ENCODE measurements at regions not wholly inside any gene's neighbourhood (a gene's known extent, or its start where the extent isn't known, plus 50 kb on each side); places are given as distances from the start of the nearest gene placed in this dataset.

DNA sequence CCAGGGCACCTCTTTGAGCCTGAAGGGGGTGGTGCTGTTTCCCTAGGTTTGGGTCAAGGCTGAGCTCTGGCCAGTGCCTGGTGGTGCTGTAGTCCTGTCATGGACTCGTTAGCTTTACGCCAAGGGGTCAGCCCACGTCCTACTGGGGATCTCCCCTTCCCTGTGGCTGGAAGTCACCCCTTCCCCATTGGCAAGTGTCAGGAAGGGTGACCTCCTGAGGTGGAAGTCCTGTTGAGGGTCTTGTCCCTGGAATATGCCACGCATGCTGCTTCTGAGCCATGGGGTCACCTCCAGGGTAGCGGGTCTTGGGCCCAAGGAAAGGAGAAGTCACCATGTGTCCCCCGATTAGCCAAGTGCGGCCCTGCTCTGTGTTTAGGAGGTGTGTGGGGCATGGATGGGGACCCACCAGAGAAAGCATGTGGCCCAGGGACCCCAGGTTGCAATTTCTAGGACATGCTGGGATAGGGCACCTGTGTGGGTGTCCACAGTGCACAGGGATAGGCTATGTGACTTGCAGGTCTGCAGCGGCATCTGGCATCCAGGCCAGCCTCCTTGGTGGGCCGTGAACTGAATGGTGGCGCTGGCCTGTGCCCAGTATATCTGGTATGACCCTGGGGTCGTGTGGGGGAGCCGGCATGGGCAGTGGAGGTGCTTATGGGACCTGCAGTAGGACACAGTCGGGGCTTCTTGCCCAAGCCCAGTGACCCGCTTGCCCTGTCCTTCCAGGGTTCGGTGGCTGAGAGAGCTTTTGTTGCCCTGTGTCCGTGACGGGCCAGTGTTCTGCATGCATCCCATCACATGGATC lies 226.7 kb downstream of the SNRPN start:
- TF ChIP-seq, protein P1, sequence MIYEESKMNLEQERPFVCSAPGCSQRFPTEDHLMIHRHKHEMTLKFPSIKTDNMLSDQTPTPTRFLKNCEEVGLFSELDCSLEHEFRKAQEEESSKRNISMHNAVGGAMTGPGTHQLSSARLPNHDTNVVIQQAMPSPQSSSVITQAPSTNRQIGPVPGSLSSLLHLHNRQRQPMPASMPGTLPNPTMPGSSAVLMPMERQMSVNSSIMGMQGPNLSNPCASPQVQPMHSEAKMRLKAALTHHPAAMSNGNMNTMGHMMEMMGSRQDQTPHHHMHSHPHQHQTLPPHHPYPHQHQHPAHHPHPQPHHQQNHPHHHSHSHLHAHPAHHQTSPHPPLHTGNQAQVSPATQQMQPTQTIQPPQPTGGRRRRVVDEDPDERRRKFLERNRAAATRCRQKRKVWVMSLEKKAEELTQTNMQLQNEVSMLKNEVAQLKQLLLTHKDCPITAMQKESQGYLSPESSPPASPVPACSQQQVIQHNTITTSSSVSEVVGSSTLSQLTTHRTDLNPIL (CRISPR knock-in tag; IDR thresholded peaks at IDR 0.05; ENCODE audit: low read depth), result no peak
- TF ChIP-seq ZNF565 (CRISPR knock-in tag; conservative IDR thresholded peaks at IDR 0.05; ENCODE audit: low read depth) (no peak), TCF4 (CRISPR knock-in tag; IDR thresholded peaks at IDR 0.05; ENCODE audit: borderline replicate concordance) (no peak), GLIS3 (CRISPR knock-in tag; IDR thresholded peaks at IDR 0.05) (no peak), ZNF70 (CRISPR knock-in tag; IDR thresholded peaks at IDR 0.05) (no peak), ZNF8 (CRISPR knock-in tag; IDR thresholded peaks at IDR 0.05) (no peak), RARB (CRISPR knock-in tag; IDR thresholded peaks at IDR 0.05) (no peak), ZFP3 (CRISPR knock-in tag; IDR thresholded peaks at IDR 0.05) (no peak), PPARA (CRISPR knock-in tag; IDR thresholded peaks at IDR 0.05; ENCODE audit: borderline replicate concordance) (no peak), ISL1 (CRISPR knock-in tag; IDR thresholded peaks at IDR 0.05) (no peak), BACH2 (CRISPR knock-in tag; IDR thresholded peaks at IDR 0.05; ENCODE audit: borderline replicate concordance) (no peak), TOX (CRISPR knock-in tag; IDR thresholded peaks at IDR 0.05; ENCODE audit: borderline replicate concordance) (no peak), ZFP30 (CRISPR knock-in tag; IDR thresholded peaks at IDR 0.05) (no peak)
- TF ChIP-seq, protein P2, sequence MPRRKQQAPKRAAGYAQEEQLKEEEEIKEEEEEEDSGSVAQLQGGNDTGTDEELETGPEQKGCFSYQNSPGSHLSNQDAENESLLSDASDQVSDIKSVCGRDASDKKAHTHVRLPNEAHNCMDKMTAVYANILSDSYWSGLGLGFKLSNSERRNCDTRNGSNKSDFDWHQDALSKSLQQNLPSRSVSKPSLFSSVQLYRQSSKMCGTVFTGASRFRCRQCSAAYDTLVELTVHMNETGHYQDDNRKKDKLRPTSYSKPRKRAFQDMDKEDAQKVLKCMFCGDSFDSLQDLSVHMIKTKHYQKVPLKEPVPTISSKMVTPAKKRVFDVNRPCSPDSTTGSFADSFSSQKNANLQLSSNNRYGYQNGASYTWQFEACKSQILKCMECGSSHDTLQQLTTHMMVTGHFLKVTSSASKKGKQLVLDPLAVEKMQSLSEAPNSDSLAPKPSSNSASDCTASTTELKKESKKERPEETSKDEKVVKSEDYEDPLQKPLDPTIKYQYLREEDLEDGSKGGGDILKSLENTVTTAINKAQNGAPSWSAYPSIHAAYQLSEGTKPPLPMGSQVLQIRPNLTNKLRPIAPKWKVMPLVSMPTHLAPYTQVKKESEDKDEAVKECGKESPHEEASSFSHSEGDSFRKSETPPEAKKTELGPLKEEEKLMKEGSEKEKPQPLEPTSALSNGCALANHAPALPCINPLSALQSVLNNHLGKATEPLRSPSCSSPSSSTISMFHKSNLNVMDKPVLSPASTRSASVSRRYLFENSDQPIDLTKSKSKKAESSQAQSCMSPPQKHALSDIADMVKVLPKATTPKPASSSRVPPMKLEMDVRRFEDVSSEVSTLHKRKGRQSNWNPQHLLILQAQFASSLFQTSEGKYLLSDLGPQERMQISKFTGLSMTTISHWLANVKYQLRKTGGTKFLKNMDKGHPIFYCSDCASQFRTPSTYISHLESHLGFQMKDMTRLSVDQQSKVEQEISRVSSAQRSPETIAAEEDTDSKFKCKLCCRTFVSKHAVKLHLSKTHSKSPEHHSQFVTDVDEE (CRISPR knock-in tag; IDR thresholded peaks at IDR 0.05), result no peak
- TF ChIP-seq, protein P3, sequence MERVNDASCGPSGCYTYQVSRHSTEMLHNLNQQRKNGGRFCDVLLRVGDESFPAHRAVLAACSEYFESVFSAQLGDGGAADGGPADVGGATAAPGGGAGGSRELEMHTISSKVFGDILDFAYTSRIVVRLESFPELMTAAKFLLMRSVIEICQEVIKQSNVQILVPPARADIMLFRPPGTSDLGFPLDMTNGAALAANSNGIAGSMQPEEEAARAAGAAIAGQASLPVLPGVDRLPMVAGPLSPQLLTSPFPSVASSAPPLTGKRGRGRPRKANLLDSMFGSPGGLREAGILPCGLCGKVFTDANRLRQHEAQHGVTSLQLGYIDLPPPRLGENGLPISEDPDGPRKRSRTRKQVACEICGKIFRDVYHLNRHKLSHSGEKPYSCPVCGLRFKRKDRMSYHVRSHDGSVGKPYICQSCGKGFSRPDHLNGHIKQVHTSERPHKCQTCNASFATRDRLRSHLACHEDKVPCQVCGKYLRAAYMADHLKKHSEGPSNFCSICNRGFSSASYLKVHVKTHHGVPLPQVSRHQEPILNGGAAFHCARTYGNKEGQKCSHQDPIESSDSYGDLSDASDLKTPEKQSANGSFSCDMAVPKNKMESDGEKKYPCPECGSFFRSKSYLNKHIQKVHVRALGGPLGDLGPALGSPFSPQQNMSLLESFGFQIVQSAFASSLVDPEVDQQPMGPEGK (CRISPR knock-in tag; IDR thresholded peaks at IDR 0.05; ENCODE audit: borderline replicate concordance), result no peak
- TF ChIP-seq, protein P4, sequence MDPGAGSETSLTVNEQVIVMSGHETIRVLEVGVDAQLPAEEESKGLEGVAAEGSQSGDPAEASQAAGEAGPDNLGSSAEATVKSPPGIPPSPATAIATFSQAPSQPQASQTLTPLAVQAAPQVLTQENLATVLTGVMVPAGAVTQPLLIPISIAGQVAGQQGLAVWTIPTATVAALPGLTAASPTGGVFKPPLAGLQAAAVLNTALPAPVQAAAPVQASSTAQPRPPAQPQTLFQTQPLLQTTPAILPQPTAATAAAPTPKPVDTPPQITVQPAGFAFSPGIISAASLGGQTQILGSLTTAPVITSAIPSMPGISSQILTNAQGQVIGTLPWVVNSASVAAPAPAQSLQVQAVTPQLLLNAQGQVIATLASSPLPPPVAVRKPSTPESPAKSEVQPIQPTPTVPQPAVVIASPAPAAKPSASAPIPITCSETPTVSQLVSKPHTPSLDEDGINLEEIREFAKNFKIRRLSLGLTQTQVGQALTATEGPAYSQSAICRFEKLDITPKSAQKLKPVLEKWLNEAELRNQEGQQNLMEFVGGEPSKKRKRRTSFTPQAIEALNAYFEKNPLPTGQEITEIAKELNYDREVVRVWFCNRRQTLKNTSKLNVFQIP (CRISPR knock-in tag; IDR thresholded peaks at IDR 0.05; ENCODE audit: borderline replicate concordance, low read depth), result no peak
- TF ChIP-seq, protein P5, sequence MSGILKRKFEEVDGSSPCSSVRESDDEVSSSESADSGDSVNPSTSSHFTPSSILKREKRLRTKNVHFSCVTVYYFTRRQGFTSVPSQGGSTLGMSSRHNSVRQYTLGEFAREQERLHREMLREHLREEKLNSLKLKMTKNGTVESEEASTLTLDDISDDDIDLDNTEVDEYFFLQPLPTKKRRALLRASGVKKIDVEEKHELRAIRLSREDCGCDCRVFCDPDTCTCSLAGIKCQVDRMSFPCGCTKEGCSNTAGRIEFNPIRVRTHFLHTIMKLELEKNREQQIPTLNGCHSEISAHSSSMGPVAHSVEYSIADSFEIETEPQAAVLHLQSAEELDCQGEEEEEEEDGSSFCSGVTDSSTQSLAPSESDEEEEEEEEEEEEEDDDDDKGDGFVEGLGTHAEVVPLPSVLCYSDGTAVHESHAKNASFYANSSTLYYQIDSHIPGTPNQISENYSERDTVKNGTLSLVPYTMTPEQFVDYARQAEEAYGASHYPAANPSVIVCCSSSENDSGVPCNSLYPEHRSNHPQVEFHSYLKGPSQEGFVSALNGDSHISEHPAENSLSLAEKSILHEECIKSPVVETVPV (CRISPR knock-in tag; IDR thresholded peaks at IDR 0.05), result no peak
- no peak for ATAC-seq

DNA sequence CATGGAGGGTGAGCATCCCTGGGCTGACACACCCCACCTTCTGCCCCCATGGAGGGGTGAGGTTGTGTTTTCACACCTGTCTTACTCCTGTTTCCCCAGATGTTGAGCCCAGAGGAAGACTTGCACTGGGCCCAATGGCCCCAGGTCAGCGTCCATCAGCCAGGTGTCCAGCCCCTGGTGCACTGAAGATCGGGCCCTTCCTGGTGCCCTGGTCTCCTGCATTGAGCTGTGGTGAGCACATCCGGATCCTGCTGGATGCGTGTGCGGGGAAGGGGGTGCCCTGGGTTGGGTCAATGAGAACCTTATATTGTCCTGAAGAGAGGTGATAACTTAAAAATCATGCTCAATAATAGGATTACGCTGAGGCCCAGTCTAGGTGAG lies 227.3 kb downstream of the SNRPN start:
- TF ChIP-seq ZNF8 (CRISPR knock-in tag; IDR thresholded peaks at IDR 0.05) (no peak), OSR1 (CRISPR knock-in tag; IDR thresholded peaks at IDR 0.05) (no peak), ZNF70 (CRISPR knock-in tag; IDR thresholded peaks at IDR 0.05) (no peak), ARNTL (CRISPR knock-in tag; IDR thresholded peaks at IDR 0.05; ENCODE audit: borderline replicate concordance, low read depth) (no peak), ZC3H10 (CRISPR knock-in tag; IDR thresholded peaks at IDR 0.05) (no peak), TCF4 (CRISPR knock-in tag; IDR thresholded peaks at IDR 0.05; ENCODE audit: borderline replicate concordance) (no peak), PPARA (CRISPR knock-in tag; IDR thresholded peaks at IDR 0.05; ENCODE audit: borderline replicate concordance) (no peak)
- TF ChIP-seq, protein P1 (CRISPR knock-in tag; IDR thresholded peaks at IDR 0.05; ENCODE audit: low read depth), result no peak
- TF ChIP-seq, protein P5 (CRISPR knock-in tag; IDR thresholded peaks at IDR 0.05), result no peak
- TF ChIP-seq, protein P3 (CRISPR knock-in tag; IDR thresholded peaks at IDR 0.05; ENCODE audit: borderline replicate concordance), result no peak
- ATAC-seq, result no peak
